Mesothelial cell of epicardium (in vitro differentiated cells): ENCODE measurements at regions not wholly inside any gene's neighbourhood (a gene's known extent, or its start where the extent isn't known, plus 50 kb on each side); places are given as distances from the start of the nearest gene placed in this dataset.

Experiments
- DNase-seq, 2 experiments: peaks; one replicate each; pipeline ENCODE4 v3.0.0; 2021; ENCODE audit warnings: low spot score in 2 of 2; ENCODE audit not compliant: unreplicated experiment in 2 of 2
- H3K27ac Mint-ChIP-seq: 2 replicates; pipeline ENCODE4 v1.8.0; 2021; ENCODE audit warnings: mixed read lengths
- H3K27me3 Mint-ChIP-seq: 2 replicates; pipeline ENCODE4 v1.8.0; 2021; ENCODE audit warnings: low read depth, mixed read lengths
- H3K36me3 Mint-ChIP-seq: 2 replicates; pipeline ENCODE4 v1.8.0; 2021; ENCODE audit warnings: mixed read lengths
- H3K4me1 Mint-ChIP-seq: 2 replicates; pipeline ENCODE4 v1.8.0; 2021; ENCODE audit warnings: mixed read lengths
- H3K4me3 Mint-ChIP-seq: 2 replicates; pipeline ENCODE4 v1.8.0; 2021; ENCODE audit warnings: mild to moderate bottlenecking, moderate library complexity, mixed read lengths
- H3K9me3 Mint-ChIP-seq: 2 replicates; pipeline ENCODE4 v1.8.0; 2021; ENCODE audit warnings: mixed read lengths
- CTCF ChIP-seq: fragments of 200-600 bp; sonication (generic); IDR thresholded peaks from one replicate; pipeline ENCODE4 v1.5.0; 2021; ENCODE audit warnings: antibody characterized with exemption; ENCODE audit not compliant: unreplicated experiment

GRCh38 chr7:25032774-25033743, 53.1 kb upstream of the OSBPL3 start:
- TF ChIP-seq CTCF, result no peak
- H3K27me3 Mint-ChIP-seq, result peaks cover 8% of the 10 kb centered on the region
- H3K4me3 Mint-ChIP-seq, result no peak overlapping the region
- no peak for DNase-seq
- H3K36me3 Mint-ChIP-seq, result no peaks in the 10 kb centered on the region
- H3K4me1 Mint-ChIP-seq, result peaks cover 6% of the 10 kb centered on the region
- H3K27ac Mint-ChIP-seq, result no peak overlapping the region
- peaks cover 11% of the 10 kb centered on the region for H3K9me3 Mint-ChIP-seq

- DNase-seq, result no peak
- Mint-ChIP-seq H3K27ac (no peak overlapping the region), H3K4me3 (no peak overlapping the region), H3K27me3 (peaks cover 7% of the 10 kb centered on the region), H3K9me3 (peaks cover 7% of the 10 kb centered on the region), H3K36me3 (no peaks in the 10 kb centered on the region), H3K4me1 (peaks cover 6% of the 10 kb centered on the region)
- no peak for TF ChIP-seq CTCF
These were observed 51.5 kb upstream of the OSBPL3 start for GRCh38 chr7:25031432-25031831.

- Mint-ChIP-seq H3K4me1 (peaks cover 6% of the 10 kb centered on the region), H3K27me3 (peaks cover 7% of the 10 kb centered on the region), H3K4me3 (no peak overlapping the region), H3K27ac (no peak overlapping the region), H3K9me3 (peaks cover 3% of the 10 kb centered on the region), H3K36me3 (no peaks in the 10 kb centered on the region)
- DNase-seq, result no peak
- no peak for TF ChIP-seq CTCF
These were observed 51.0 kb upstream of the OSBPL3 start for GRCh38 chr7:25031007-25031406.
